ENCODE measurements at regions not wholly inside any gene's neighbourhood (a gene's known extent, or its start where the extent isn't known, plus 50 kb on each side); places are given as distances from the start of the nearest gene placed in this dataset.

DNA sequence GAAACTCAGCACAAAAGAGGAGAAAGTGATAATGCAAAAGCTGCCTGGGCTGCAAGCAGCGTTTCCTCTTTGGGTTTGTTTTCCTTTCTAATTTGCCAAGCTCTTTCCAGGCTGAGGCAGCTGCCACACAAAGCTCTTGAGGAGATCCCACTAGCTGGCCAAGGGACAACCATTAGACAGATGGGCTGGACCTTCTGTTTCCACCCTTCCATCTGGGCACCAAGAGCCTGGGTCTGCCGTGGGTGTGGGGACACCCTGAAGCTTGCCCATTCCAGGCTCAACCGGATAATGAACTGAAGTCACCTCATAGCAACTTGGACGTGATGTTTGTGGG lies 194.6 kb upstream of the C1QTNF7 start:
- H3K4me1 ChIP-seq (ENCODE audit: insufficient read depth, low read length), result peaks cover 8% of the 10 kb centered on the region; the same call in 1 of the 2 replicates
- no peak overlapping the region for H3K27ac ChIP-seq (ENCODE audit: low read length)
- H3K27me3 ChIP-seq (ENCODE audit: insufficient read depth, low read length), result no peaks in the 10 kb centered on the region
- H3K4me3 ChIP-seq (ENCODE audit: low read length), result no peak overlapping the region
- no peaks in the 10 kb centered on the region for H3K36me3 ChIP-seq (ENCODE audit: insufficient read depth, low read depth, low read length)
- H3K9ac ChIP-seq (ENCODE audit: low read depth, low read length), result no peak overlapping the region
- H3K9me3 ChIP-seq (ENCODE audit: insufficient read depth, low read depth, low read length), result no peaks in the 10 kb centered on the region

DNA sequence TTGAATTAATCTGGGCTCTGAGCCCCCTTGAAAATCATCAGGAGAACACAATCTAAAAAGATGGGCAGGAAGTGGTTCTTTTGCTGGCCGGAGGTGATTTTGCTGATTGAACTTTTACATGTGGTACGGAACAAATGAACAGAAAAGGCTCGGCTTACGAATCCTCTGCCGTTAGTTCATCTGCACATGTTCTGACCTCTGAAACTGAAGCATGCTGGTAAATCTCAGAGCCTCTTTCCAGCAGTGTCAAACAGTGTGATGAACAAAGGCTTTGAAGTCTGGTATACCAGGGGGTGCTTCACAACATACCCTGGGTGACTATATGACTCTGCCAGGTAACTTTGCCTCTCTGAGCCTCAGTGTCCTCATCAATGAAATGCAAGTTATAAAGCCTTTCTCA lies 194.2 kb upstream of the C1QTNF7 start:
- H3K9ac ChIP-seq (ENCODE audit: low read depth, low read length), result no peak overlapping the region
- H3K9me3 ChIP-seq (ENCODE audit: insufficient read depth, low read depth, low read length), result no peaks in the 10 kb centered on the region
- H3K27ac ChIP-seq (ENCODE audit: low read length), result no peak overlapping the region
- H3K4me1 ChIP-seq (ENCODE audit: insufficient read depth, low read length), result peaks cover 8% of the 10 kb centered on the region; the same call in 1 of the 2 replicates
- H3K4me3 ChIP-seq (ENCODE audit: low read length), result no peak overlapping the region
- H3K27me3 ChIP-seq (ENCODE audit: insufficient read depth, low read length), result no peaks in the 10 kb centered on the region
- no peaks in the 10 kb centered on the region for H3K36me3 ChIP-seq (ENCODE audit: insufficient read depth, low read depth, low read length)

DNA sequence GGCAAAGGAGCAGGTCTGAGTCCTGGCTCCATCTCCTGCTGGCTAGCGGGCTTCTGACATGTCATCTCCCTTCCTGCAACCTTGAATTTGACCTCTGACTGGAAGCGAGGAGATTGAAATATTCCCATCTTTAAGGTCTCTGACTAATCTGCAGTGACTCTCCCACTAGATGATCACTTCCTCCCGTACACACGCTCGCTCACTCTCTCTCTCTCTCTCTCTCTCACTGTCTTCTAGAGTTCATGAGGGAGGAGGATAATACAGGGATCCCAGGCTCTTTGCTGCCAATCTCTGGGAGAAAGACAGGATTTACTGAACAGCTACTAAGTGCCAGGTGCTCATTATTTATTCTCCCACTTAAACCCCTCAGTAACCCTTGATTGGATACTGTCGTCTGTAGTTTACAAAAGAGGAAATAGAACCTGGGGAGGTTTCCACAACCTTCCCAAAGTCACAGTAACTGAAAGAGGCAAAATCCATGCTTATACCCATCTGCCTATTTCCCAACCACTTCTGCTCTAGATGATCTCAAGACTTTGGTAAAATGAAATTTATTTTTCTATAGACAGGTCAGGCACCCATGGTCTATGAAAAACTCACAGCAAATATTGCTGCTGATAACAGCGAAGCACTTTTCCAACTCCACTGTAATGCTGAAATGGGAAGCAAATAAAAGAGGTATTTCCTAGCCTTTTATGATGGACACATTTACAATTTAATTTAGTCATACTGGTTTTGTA lies 193.5 kb upstream of the C1QTNF7 start:
- Histone ChIP-seq H3K4me3 (ENCODE audit: low read length) (no peak overlapping the region), H3K9ac (ENCODE audit: low read depth, low read length) (no peak overlapping the region), H3K36me3 (ENCODE audit: insufficient read depth, low read depth, low read length) (no peaks in the 10 kb centered on the region), H3K9me3 (ENCODE audit: insufficient read depth, low read depth, low read length) (no peaks in the 10 kb centered on the region), H3K27me3 (ENCODE audit: insufficient read depth, low read length) (no peaks in the 10 kb centered on the region), H3K27ac (ENCODE audit: low read length) (no peak overlapping the region), H3K4me1 (ENCODE audit: insufficient read depth, low read length) (peaks cover 8% of the 10 kb centered on the region; the same call in 1 of the 2 replicates)

DNA sequence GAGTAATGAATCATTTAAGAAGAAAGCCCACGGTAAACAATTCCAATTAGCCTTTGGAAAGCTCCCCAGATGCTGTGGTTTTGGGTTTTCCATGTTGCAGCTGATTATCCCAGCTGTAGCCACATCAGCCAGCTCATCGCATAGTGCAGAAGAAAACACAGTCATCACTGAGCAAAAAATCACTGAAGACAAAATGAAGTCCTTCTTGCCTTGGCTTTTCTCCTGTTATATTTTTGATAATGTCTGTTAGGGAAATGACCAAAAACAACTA lies 193.0 kb upstream of the C1QTNF7 start:
- Histone ChIP-seq H3K9me3 (ENCODE audit: insufficient read depth, low read depth, low read length) (no peaks in the 10 kb centered on the region), H3K4me1 (ENCODE audit: insufficient read depth, low read length) (peaks cover 8% of the 10 kb centered on the region; the same call in 1 of the 2 replicates), H3K4me3 (ENCODE audit: low read length) (no peak overlapping the region), H3K27ac (ENCODE audit: low read length) (no peak overlapping the region), H3K36me3 (ENCODE audit: insufficient read depth, low read depth, low read length) (no peaks in the 10 kb centered on the region), H3K9ac (ENCODE audit: low read depth, low read length) (no peak overlapping the region), H3K27me3 (ENCODE audit: insufficient read depth, low read length) (no peaks in the 10 kb centered on the region)

DNA sequence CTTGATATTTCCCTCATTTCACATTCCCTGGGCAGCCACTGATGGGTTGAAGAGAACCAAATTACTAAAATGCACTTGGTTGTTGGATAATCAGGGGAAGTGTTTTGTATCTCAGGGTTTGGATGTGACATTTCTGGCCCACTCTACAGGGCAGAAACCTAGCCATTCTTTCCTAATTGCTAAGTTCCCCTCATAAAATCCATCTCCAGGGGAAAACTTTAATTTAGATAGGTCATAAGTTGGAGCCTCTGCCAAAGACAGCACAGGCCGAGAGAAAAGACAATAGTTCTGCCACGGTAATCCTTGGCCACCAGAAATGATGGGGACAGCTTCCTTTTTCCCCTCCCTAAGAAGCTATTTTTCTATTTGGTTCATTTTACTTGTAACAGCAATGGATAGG lies 192.7 kb upstream of the C1QTNF7 start:
- no peak overlapping the region for H3K4me3 ChIP-seq (ENCODE audit: low read length)
- no peak overlapping the region for H3K9ac ChIP-seq (ENCODE audit: low read depth, low read length)
- H3K36me3 ChIP-seq (ENCODE audit: insufficient read depth, low read depth, low read length), result no peaks in the 10 kb centered on the region
- H3K4me1 ChIP-seq (ENCODE audit: insufficient read depth, low read length), result peaks cover 8% of the 10 kb centered on the region; the same call in 1 of the 2 replicates
- no peaks in the 10 kb centered on the region for H3K9me3 ChIP-seq (ENCODE audit: insufficient read depth, low read depth, low read length)
- H3K27me3 ChIP-seq (ENCODE audit: insufficient read depth, low read length), result no peaks in the 10 kb centered on the region
- no peak overlapping the region for H3K27ac ChIP-seq (ENCODE audit: low read length)

DNA sequence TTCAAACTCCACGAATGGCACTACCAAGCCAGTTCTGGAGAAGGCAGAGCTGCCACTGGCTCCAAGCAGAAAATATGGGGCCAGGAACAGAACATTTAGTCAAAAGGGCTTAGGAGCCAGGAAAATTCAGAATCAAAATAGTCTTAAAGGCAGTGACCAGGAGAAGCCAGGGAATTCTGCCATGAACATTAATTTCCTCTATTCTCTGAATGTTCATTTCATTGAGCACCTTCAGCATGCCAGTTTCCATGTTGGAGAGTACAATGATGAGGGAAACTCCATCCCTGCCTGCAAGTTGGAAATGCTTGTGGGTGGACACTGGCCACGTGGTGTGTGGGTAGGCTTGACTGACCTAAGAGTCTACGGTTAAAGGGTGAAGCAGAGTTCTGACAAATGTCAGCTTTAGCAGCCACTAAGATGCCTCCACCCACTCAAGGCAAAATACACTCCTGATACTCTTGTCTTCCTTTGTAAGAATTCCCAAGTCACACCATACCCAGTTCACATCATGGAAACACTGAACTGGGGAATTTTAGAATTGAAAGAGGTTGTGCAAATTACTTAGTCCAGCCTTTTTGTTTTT lies 190.1 kb upstream of the C1QTNF7 start:
- peaks cover 6% of the 10 kb centered on the region; the same call in 1 of the 2 replicates for H3K4me1 ChIP-seq (ENCODE audit: insufficient read depth, low read length)
- no peak overlapping the region for H3K9ac ChIP-seq (ENCODE audit: low read depth, low read length)
- H3K4me3 ChIP-seq (ENCODE audit: low read length), result no peak overlapping the region
- no peak overlapping the region for H3K27ac ChIP-seq (ENCODE audit: low read length)
- no peaks in the 10 kb centered on the region for H3K27me3 ChIP-seq (ENCODE audit: insufficient read depth, low read length)
- H3K36me3 ChIP-seq (ENCODE audit: insufficient read depth, low read depth, low read length), result no peaks in the 10 kb centered on the region
- H3K9me3 ChIP-seq (ENCODE audit: insufficient read depth, low read depth, low read length), result no peaks in the 10 kb centered on the region

DNA sequence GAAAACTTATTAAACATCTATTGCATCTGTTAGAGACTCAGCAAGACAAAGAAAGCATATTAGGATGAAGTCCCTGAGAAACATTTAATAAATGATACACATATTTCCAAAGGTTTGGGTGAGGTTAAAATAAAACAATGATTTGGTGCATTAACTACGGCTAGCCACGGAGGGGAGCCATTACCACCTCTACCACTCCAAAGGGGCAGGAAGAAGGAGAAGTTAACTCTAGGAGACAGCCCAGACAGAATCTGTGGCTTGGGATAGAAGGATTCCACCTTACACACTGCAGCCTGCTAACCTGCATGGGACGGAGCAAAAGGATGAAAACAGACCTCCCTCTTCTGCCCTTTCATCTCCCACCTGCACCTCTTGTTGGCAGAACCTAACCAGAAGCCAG lies 189.1 kb upstream of the C1QTNF7 start:
- Histone ChIP-seq H3K27ac (ENCODE audit: low read length) (no peak overlapping the region), H3K27me3 (ENCODE audit: insufficient read depth, low read length) (no peaks in the 10 kb centered on the region), H3K36me3 (ENCODE audit: insufficient read depth, low read depth, low read length) (no peaks in the 10 kb centered on the region), H3K9me3 (ENCODE audit: insufficient read depth, low read depth, low read length) (no peaks in the 10 kb centered on the region), H3K4me3 (ENCODE audit: low read length) (no peak overlapping the region), H3K9ac (ENCODE audit: low read depth, low read length) (no peak overlapping the region), H3K4me1 (ENCODE audit: insufficient read depth, low read length) (no peaks in the 10 kb centered on the region)

DNA sequence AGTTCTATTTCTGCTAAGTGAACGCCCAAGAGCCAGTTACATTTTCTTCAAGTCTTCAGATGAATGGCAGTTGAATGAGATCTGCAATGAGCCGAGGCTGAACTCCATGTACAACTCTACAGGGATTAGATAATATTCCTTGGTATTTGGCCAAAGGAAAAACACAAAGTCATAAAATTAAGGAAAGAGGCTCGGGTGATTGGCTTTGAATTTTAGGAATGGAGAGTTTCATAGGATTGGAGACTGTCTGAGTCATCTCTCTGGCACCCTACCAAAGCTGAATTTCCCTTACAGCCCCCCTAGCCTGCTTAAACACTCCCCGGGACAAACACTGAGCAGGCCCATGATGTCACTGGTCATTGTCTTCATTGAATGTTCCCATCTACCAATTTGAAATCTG lies 188.0 kb upstream of the C1QTNF7 start:
- no peak overlapping the region for H3K27ac ChIP-seq (ENCODE audit: low read length)
- H3K9ac ChIP-seq (ENCODE audit: low read depth, low read length), result no peak overlapping the region
- H3K36me3 ChIP-seq (ENCODE audit: insufficient read depth, low read depth, low read length), result no peaks in the 10 kb centered on the region
- no peaks in the 10 kb centered on the region for H3K9me3 ChIP-seq (ENCODE audit: insufficient read depth, low read depth, low read length)
- no peaks in the 10 kb centered on the region for H3K27me3 ChIP-seq (ENCODE audit: insufficient read depth, low read length)
- no peak overlapping the region for H3K4me3 ChIP-seq (ENCODE audit: low read length)
- no peaks in the 10 kb centered on the region for H3K4me1 ChIP-seq (ENCODE audit: insufficient read depth, low read length)

DNA sequence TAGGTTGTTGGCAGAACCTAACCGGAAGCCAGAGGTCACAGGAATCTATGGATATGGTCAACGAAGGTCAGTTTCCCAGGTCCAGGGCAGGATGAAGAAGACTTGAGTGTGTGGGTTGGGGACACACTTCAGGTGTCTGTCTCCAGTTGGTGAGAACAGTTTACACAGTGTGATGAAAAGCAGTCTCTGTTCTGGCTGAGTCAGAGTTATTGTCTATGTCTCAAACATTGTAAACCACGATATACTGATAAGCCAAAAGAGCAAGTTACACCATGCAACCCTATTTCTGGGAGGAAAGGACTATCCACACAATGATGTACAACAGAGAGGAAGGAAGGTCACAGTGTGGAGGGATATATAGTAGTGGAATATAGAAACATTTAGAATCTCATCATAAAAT lies 187.1 kb upstream of the C1QTNF7 start:
- no peak overlapping the region for H3K9ac ChIP-seq (ENCODE audit: low read depth, low read length)
- H3K4me3 ChIP-seq (ENCODE audit: low read length), result no peak overlapping the region
- no peaks in the 10 kb centered on the region for H3K9me3 ChIP-seq (ENCODE audit: insufficient read depth, low read depth, low read length)
- H3K27me3 ChIP-seq (ENCODE audit: insufficient read depth, low read length), result no peaks in the 10 kb centered on the region
- no peak overlapping the region for H3K27ac ChIP-seq (ENCODE audit: low read length)
- H3K36me3 ChIP-seq (ENCODE audit: insufficient read depth, low read depth, low read length), result no peaks in the 10 kb centered on the region
- H3K4me1 ChIP-seq (ENCODE audit: insufficient read depth, low read length), result no peaks in the 10 kb centered on the region

DNA sequence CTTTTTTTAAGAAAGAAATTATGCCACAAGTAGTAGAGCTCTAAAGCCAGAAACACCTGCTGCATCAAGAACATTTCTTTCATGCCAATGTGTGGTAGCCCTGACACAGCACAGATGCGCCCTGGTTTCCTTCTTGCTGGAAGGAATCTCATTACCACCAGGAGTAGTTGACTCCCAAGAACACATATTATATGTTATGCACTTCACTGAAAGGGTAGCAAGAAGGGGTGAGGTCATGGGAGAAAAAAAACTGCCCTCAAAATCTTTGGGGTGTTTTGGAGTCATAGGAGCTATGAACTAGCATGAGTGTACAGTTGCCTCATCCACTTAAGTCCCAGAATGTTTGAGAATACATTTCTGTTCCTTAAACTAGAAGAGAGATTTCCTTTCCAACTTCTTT lies 185.8 kb upstream of the C1QTNF7 start:
- no peak overlapping the region for H3K9ac ChIP-seq (ENCODE audit: low read depth, low read length)
- H3K4me3 ChIP-seq (ENCODE audit: low read length), result no peak overlapping the region
- no peak overlapping the region for H3K27ac ChIP-seq (ENCODE audit: low read length)
- H3K36me3 ChIP-seq (ENCODE audit: insufficient read depth, low read depth, low read length), result no peaks in the 10 kb centered on the region
- H3K27me3 ChIP-seq (ENCODE audit: insufficient read depth, low read length), result no peaks in the 10 kb centered on the region
- H3K9me3 ChIP-seq (ENCODE audit: insufficient read depth, low read depth, low read length), result no peaks in the 10 kb centered on the region
- H3K4me1 ChIP-seq (ENCODE audit: insufficient read depth, low read length), result no peaks in the 10 kb centered on the region

DNA sequence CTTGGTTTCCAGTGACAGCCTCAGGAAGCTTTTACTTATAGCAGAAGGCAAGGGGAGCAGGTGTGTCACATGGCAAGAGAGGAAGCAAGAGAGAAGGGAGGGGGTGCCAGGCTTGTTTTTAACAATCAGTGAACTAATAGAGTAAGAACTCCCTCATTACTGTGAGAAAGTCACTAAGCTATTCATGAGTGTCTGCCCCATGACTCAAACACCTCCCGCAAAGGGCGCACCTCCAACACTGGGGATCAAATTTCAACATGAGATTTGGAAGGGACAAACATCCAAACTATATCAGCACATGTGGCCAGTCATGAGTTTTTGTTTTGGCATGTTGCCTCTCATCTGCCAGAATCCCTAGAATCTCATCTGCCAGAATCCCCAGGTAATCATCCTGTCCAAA lies 183.5 kb upstream of the C1QTNF7 start:
- no peaks in the 10 kb centered on the region for H3K4me1 ChIP-seq (ENCODE audit: insufficient read depth, low read length)
- H3K27me3 ChIP-seq (ENCODE audit: insufficient read depth, low read length), result no peaks in the 10 kb centered on the region
- H3K9ac ChIP-seq (ENCODE audit: low read depth, low read length), result no peak overlapping the region
- no peaks in the 10 kb centered on the region for H3K36me3 ChIP-seq (ENCODE audit: insufficient read depth, low read depth, low read length)
- H3K9me3 ChIP-seq (ENCODE audit: insufficient read depth, low read depth, low read length), result no peaks in the 10 kb centered on the region
- H3K27ac ChIP-seq (ENCODE audit: low read length), result no peak overlapping the region
- H3K4me3 ChIP-seq (ENCODE audit: low read length), result no peak overlapping the region

DNA sequence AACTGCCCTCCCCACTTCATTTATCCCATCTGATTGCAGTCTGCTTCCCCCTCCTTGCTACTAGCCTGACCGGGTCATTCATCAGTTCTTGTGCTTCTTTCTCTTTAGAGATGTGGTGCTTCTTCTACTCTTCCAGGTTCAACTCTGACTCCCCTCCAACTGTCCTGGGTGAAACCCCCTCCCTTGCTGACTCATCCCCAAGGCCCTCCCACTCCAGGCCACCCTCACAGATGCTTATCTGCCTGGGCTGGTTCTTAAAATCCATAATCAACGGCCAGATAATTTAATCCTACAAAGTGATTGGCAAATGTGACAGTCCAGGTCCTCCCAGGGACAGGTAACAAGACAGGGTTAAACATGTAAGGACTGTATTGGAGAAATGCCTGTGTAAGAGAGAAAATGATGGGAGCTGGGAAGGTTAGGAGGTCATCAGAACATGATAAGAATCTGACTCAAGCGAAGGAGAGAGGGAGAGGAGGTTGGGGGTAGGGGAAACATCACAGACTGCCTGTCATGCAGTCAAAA lies 182.8 kb upstream of the C1QTNF7 start:
- Histone ChIP-seq H3K4me3 (ENCODE audit: low read length) (no peak overlapping the region), H3K27ac (ENCODE audit: low read length) (no peak overlapping the region), H3K4me1 (ENCODE audit: insufficient read depth, low read length) (no peaks in the 10 kb centered on the region), H3K9ac (ENCODE audit: low read depth, low read length) (no peak overlapping the region), H3K27me3 (ENCODE audit: insufficient read depth, low read length) (no peaks in the 10 kb centered on the region), H3K36me3 (ENCODE audit: insufficient read depth, low read depth, low read length) (no peaks in the 10 kb centered on the region), H3K9me3 (ENCODE audit: insufficient read depth, low read depth, low read length) (no peaks in the 10 kb centered on the region)
